Hindlimb muscle (tissue), 1 donor: ENCODE measurements at regions not wholly inside any gene's neighbourhood (a gene's known extent, or its start where the extent isn't known, plus 50 kb on each side); places are given as distances from the start of the nearest gene placed in this dataset.
"Not testable (repeated sequence)": the region's sequence is repeated elsewhere in the genome, so short reads cannot be mapped to it uniquely, and the experiment has no call there.

Source experiments
- DNase-seq: peaks from one replicate; pipeline ENCODE4 v3.0.0-alpha.2; 2013

- DNase-seq: no peak
Measured at GRCh38 chr15:69874321-69874720, 223.4 kb downstream of the TLE3 start.

GRCh38 chr15:69876064-69876940 lies 221.4 kb downstream of the TLE3 start:
- no peak for DNase-seq

GRCh38 chr15:69879963-69880362 lies 217.8 kb downstream of the TLE3 start:
- DNase-seq: not testable (repeated sequence)

GRCh38 chr15:69880571-69881301 lies 217.0 kb downstream of the TLE3 start:
- DNase-seq: no peak

- no peak for DNase-seq
Measured at GRCh38 chr15:69881302-69881670, 216.4 kb downstream of the TLE3 start.

GRCh38 chr15:69881766-69882165 lies 216.0 kb downstream of the TLE3 start:
- DNase-seq: no peak

GRCh38 chr15:69883306-69883705 lies 214.4 kb downstream of the TLE3 start:
- DNase-seq: no peak

- no peak for DNase-seq
Measured at GRCh38 chr15:69885173-69885955, 212.4 kb downstream of the TLE3 start.

- DNase-seq: no peak
Measured at GRCh38 chr15:69887009-69887408, 210.7 kb downstream of the TLE3 start.

GRCh38 chr15:69887553-69887952 lies 210.2 kb downstream of the TLE3 start:
- no peak for DNase-seq

- DNase-seq: no peak
Measured at GRCh38 chr15:69888406-69888805, 209.3 kb downstream of the TLE3 start.

- DNase-seq: no peak
Measured at GRCh38 chr15:69891070-69891536, 206.6 kb downstream of the TLE3 start.

- no peak for DNase-seq
Measured at GRCh38 chr15:69891606-69892005, 206.1 kb downstream of the TLE3 start.

GRCh38 chr15:69892351-69892750 lies 205.4 kb downstream of the TLE3 start:
- DNase-seq: no peak

- no peak for DNase-seq
Measured at GRCh38 chr15:69893086-69893485, 204.6 kb downstream of the TLE3 start.

- DNase-seq: peak; percentile 59
Measured at GRCh38 chr15:69893863-69894262, 203.9 kb downstream of the TLE3 start.

GRCh38 chr15:69895202-69895601 lies 202.5 kb downstream of the TLE3 start:
- no peak for DNase-seq

- DNase-seq: no peak
Measured at GRCh38 chr15:69896606-69897005, 201.1 kb downstream of the TLE3 start.

GRCh38 chr15:69897061-69897460 lies 200.7 kb downstream of the TLE3 start:
- DNase-seq: peak; percentile 46

- no peak for DNase-seq
Measured at GRCh38 chr15:69897471-69898237, 200.1 kb downstream of the TLE3 start.

GRCh38 chr15:69898243-69898642 lies 199.5 kb downstream of the TLE3 start:
- DNase-seq: no peak

- no peak for DNase-seq
Measured at GRCh38 chr15:69902414-69903062, 195.2 kb downstream of the TLE3 start.
